ENCODE measurements at regions not wholly inside any gene's neighbourhood (a gene's known extent, or its start where the extent isn't known, plus 50 kb on each side); places are given as distances from the start of the nearest gene placed in this dataset.

DNA sequence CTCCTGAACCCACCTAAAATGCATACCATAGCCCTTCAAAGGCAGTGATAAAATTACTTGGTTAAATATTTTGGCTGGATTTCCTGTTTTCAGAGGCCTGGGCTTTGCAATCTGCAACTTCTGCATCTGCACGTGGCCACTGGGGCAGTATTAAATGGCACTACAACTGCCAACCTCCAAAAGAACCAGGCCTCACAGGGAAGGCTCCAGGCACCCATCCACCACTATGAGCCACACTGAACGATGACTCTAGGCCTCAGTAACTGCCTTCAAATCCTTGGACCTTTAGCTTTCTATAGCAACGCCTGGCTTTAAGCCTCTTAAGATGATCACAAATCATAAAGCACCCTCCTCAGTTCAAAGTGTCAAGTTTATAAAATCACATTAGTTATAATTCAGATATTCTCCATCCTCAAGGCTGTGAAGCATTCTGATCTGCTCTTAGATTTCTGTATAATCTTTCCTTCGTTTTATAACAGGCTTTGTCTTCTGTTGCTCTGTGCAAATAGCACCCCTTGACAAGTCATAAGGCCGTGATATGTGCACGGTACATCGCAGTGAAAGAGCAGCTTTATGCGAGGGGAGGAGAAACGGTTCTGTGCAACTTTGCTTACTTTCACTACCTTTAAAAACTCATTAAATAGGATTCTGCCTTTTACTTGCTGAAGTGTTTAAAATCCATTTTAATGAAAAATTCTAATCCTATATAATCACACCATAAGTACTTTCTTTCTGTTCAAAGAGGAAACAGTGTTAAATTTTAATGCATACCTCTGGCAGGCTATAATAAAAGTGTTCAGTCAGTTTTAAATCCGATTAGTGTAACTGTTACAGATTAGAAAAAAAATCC is 196.4 kb upstream of the G2E3 start:
- TF ChIP-seq, protein P1, sequence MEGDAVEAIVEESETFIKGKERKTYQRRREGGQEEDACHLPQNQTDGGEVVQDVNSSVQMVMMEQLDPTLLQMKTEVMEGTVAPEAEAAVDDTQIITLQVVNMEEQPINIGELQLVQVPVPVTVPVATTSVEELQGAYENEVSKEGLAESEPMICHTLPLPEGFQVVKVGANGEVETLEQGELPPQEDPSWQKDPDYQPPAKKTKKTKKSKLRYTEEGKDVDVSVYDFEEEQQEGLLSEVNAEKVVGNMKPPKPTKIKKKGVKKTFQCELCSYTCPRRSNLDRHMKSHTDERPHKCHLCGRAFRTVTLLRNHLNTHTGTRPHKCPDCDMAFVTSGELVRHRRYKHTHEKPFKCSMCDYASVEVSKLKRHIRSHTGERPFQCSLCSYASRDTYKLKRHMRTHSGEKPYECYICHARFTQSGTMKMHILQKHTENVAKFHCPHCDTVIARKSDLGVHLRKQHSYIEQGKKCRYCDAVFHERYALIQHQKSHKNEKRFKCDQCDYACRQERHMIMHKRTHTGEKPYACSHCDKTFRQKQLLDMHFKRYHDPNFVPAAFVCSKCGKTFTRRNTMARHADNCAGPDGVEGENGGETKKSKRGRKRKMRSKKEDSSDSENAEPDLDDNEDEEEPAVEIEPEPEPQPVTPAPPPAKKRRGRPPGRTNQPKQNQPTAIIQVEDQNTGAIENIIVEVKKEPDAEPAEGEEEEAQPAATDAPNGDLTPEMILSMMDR (conservative IDR thresholded peaks at IDR 0.05 in 1 of 2, IDR thresholded peaks at IDR 0.05 in 1 of 2; ENCODE audit: low read depth in 1 of 2, low read length in 2 of 2): no peak
- TF ChIP-seq EZH2 (IDR thresholded peaks at IDR 0.05; ENCODE audit: low read length, missing control alignments): no peak
